SW 1271 (cell line): ENCODE measurements at regions not wholly inside any gene's neighbourhood (a gene's known extent, or its start where the extent isn't known, plus 50 kb on each side); places are given as distances from the start of the nearest gene placed in this dataset.

Source experiments
- DNase-seq, 2 experiments: peaks; one replicate each; lab custom pipeline; 2025; lab: John Stamatoyannopoulos, UW

GRCh38 chr11:79953629-79954028, 512.8 kb upstream of the TENM4 start:
- DNase-seq, result no peak

- DNase-seq, result no peak
Measured at GRCh38 chr11:79950741-79951140, 509.9 kb upstream of the TENM4 start.

GRCh38 chr11:79950172-79950571, 509.3 kb upstream of the TENM4 start:
- DNase-seq, result no peak

- DNase-seq, result no peak
Measured at GRCh38 chr11:79949574-79949973, 508.7 kb upstream of the TENM4 start.

GRCh38 chr11:79942646-79943045, 501.8 kb upstream of the TENM4 start:
- DNase-seq, result no peak

GRCh38 chr11:79942090-79942489, 501.3 kb upstream of the TENM4 start:
- no peak for DNase-seq

GRCh38 chr11:79940974-79941735, 500.3 kb upstream of the TENM4 start:
- DNase-seq, result no peak

- DNase-seq, result no peak
Measured at GRCh38 chr11:79940165-79940564, 499.3 kb upstream of the TENM4 start.

- no peak for DNase-seq
Measured at GRCh38 chr11:79939111-79939510, 498.3 kb upstream of the TENM4 start.

- no peak for DNase-seq
Measured at GRCh38 chr11:79937676-79938334, 497.0 kb upstream of the TENM4 start.

GRCh38 chr11:79932612-79933011, 491.8 kb upstream of the TENM4 start:
- no peak for DNase-seq

- DNase-seq, result no peak
Measured at GRCh38 chr11:79931692-79932091, 490.9 kb upstream of the TENM4 start.

- DNase-seq, result no peak
Measured at GRCh38 chr11:79926707-79927106, 485.9 kb upstream of the TENM4 start.

- no peak for DNase-seq
Measured at GRCh38 chr11:79925570-79925969, 484.7 kb upstream of the TENM4 start.

- no peak for DNase-seq
Measured at GRCh38 chr11:79922641-79923040, 481.8 kb upstream of the TENM4 start.

- DNase-seq, result no peak
Measured at GRCh38 chr11:79920480-79920879, 479.6 kb upstream of the TENM4 start.

- DNase-seq, result no peak
Measured at GRCh38 chr11:79919350-79919749, 478.5 kb upstream of the TENM4 start.

- no peak for DNase-seq
Measured at GRCh38 chr11:79918846-79919245, 478.0 kb upstream of the TENM4 start.

GRCh38 chr11:79906164-79906563, 465.3 kb upstream of the TENM4 start:
- DNase-seq, result no peak

- no peak for DNase-seq
Measured at GRCh38 chr11:79902493-79902892, 461.7 kb upstream of the TENM4 start.

GRCh38 chr11:79897896-79898295, 457.1 kb upstream of the TENM4 start:
- DNase-seq, result no peak

- no peak for DNase-seq
Measured at GRCh38 chr11:79896258-79896657, 455.4 kb upstream of the TENM4 start.

GRCh38 chr11:79894111-79894510, 453.3 kb upstream of the TENM4 start:
- DNase-seq, result no peak

GRCh38 chr11:79890272-79890671, 449.4 kb upstream of the TENM4 start:
- DNase-seq, result no peak
